ENCODE measurements at regions not wholly inside any gene's neighbourhood (a gene's known extent, or its start where the extent isn't known, plus 50 kb on each side); places are given as distances from the start of the nearest gene placed in this dataset.
"Not testable (repeated sequence)": the region's sequence is repeated elsewhere in the genome, so short reads cannot be mapped to it uniquely, and the experiment has no call there.

DNA sequence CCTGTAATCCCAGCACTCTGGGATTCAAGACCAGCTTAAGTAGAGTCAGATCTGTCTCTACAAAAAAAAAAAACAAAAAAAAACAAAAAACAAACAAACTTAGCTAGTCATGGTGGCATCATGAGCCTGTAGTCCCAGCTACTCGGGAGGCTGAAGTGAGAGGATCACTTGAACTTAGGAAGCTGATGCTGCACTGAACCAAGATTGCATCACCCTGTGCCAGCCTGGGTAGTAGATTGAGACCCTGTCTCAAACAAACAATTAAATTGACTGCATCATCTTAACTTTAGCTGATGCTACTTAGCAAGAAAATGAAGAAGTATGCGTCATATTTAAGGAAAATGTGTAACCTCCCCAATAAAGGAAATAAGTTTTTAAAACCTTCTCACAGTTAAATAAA lies 136.6 kb upstream of the ATXN7L3B start:
- no peaks in the 10 kb centered on the region for H3K79me1 ChIP-seq (replicated peaks; ENCODE audit: low read length, poor library complexity, severe bottlenecking)
- no peak overlapping the region for H3K4me2 ChIP-seq (ENCODE audit: low read length, poor library complexity, severe bottlenecking)
- no peak overlapping the region for H2BK12ac ChIP-seq (ENCODE audit: low read length in 2 of 2)
- DNase-seq, result no peak
- no peak overlapping the region for H3K23ac ChIP-seq (ENCODE audit: low read length in 2 of 2)
- no peak overlapping the region for H2BK120ac ChIP-seq (ENCODE audit: low read depth, low read length)
- H3K9ac ChIP-seq (ENCODE audit: low read length), result no peak overlapping the region
- H2AFZ ChIP-seq (ENCODE audit: low read depth, low read length), result no peak overlapping the region
- H3K27me3 ChIP-seq (ENCODE audit: control insufficient read depth in 1 of 2, insufficient read depth in 1 of 2, low read length in 2 of 2), result no peaks in the 10 kb centered on the region
- no peak overlapping the region for H2BK5ac ChIP-seq (ENCODE audit: low read depth, low read length, poor library complexity, severe bottlenecking)
- H3K4me1 ChIP-seq (ENCODE audit: control insufficient read depth, insufficient read depth, low read depth, low read length), result no peaks in the 10 kb centered on the region
- no peak overlapping the region for H2AK5ac ChIP-seq (ENCODE audit: low read length, severe bottlenecking)
- no peak overlapping the region for H3K18ac ChIP-seq (ENCODE audit: low read depth in 1 of 2, low read length in 2 of 2)
- H4K8ac ChIP-seq (ENCODE audit: low read length), result no peak overlapping the region
- no peaks in the 10 kb centered on the region for H3K36me3 ChIP-seq (ENCODE audit: control insufficient read depth in 1 of 2, insufficient read depth in 2 of 2, low read depth in 1 of 2, low read length in 2 of 2)
- H4K91ac ChIP-seq (ENCODE audit: low read length), result no peak overlapping the region
- H3K9me3 ChIP-seq (ENCODE audit: control insufficient read depth, low read length), result no peaks in the 10 kb centered on the region
- no peak overlapping the region for H3K14ac ChIP-seq (ENCODE audit: low read length in 2 of 2)
- WGBS, result 81% methylated on average over 1 of the region's 2 CpGs
- H3K4me3 ChIP-seq (ENCODE audit: insufficient read depth in 1 of 2, low read depth in 1 of 2, low read length in 2 of 2), result no peak overlapping the region
- no peak overlapping the region for H3K4ac ChIP-seq (ENCODE audit: low read depth in 1 of 2, low read length in 2 of 2)
- H3K27ac ChIP-seq (ENCODE audit: low read length, poor library complexity, severe bottlenecking), result no peak overlapping the region
- no peak overlapping the region for H2BK15ac ChIP-seq (ENCODE audit: low read depth, poor library complexity, severe bottlenecking)

DNA sequence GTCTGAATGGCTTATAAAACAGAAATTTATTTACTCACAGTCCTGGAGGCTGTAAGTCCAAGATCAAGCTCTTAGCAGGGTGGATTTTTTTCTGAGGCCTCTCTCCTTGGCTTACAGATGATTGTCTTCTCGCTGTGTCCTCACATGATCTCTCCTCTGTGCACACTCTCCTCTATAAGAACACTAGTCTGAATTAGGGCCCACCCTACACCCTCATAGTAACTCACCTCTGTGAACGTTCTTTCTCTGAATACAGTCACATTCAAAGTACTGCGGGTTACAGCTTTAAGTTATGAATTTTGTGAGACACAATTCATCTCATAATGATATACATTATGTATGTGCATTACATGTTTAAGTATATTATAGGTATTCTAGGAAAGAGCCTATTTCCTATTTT lies 135.7 kb upstream of the ATXN7L3B start:
- Histone ChIP-seq H3K9me3 (ENCODE audit: control insufficient read depth, low read length) (no peaks in the 10 kb centered on the region), H3K4me1 (ENCODE audit: control insufficient read depth, insufficient read depth, low read depth, low read length) (no peaks in the 10 kb centered on the region), H3K36me3 (ENCODE audit: control insufficient read depth in 1 of 2, insufficient read depth in 2 of 2, low read depth in 1 of 2, low read length in 2 of 2) (no peaks in the 10 kb centered on the region), H2BK12ac (ENCODE audit: low read length in 2 of 2) (no peak overlapping the region), H3K27ac (ENCODE audit: low read length, poor library complexity, severe bottlenecking) (no peak overlapping the region), H2AFZ (ENCODE audit: low read depth, low read length) (no peak overlapping the region), H4K91ac (ENCODE audit: low read length) (no peak overlapping the region), H3K27me3 (ENCODE audit: control insufficient read depth in 1 of 2, insufficient read depth in 1 of 2, low read length in 2 of 2) (no peaks in the 10 kb centered on the region), H3K4me2 (ENCODE audit: low read length, poor library complexity, severe bottlenecking) (no peak overlapping the region), H2BK5ac (ENCODE audit: low read depth, low read length, poor library complexity, severe bottlenecking) (no peak overlapping the region), H3K4me3 (ENCODE audit: insufficient read depth in 1 of 2, low read depth in 1 of 2, low read length in 2 of 2) (no peak overlapping the region), H3K23ac (ENCODE audit: low read length in 2 of 2) (no peak overlapping the region), H3K4ac (ENCODE audit: low read depth in 1 of 2, low read length in 2 of 2) (no peak overlapping the region), H3K9ac (ENCODE audit: low read length) (no peak overlapping the region), H2AK5ac (ENCODE audit: low read length, severe bottlenecking) (no peak overlapping the region), H3K14ac (ENCODE audit: low read length in 2 of 2) (no peak overlapping the region), H2BK120ac (ENCODE audit: low read depth, low read length) (no peak overlapping the region), H3K18ac (ENCODE audit: low read depth in 1 of 2, low read length in 2 of 2) (no peak overlapping the region), H2BK15ac (ENCODE audit: low read depth, poor library complexity, severe bottlenecking) (no peak overlapping the region), H4K8ac (ENCODE audit: low read length) (no peak overlapping the region), H3K79me1 (replicated peaks; ENCODE audit: low read length, poor library complexity, severe bottlenecking) (no peaks in the 10 kb centered on the region)
- no peak for DNase-seq
- WGBS, result 94% methylated on average over 2 of the region's 3 CpGs

GRCh38 chr12:74403221-74403470 lies 134.5 kb upstream of the ATXN7L3B start:
- H3K36me3 ChIP-seq (ENCODE audit: control insufficient read depth in 1 of 2, insufficient read depth in 2 of 2, low read depth in 1 of 2, low read length in 2 of 2); DNase-seq; H2BK5ac ChIP-seq (ENCODE audit: low read depth, low read length, poor library complexity, severe bottlenecking); H4K8ac ChIP-seq (ENCODE audit: low read length); H3K18ac ChIP-seq (ENCODE audit: low read depth in 1 of 2, low read length in 2 of 2); H3K79me1 ChIP-seq (replicated peaks; ENCODE audit: low read length, poor library complexity, severe bottlenecking); H3K4ac ChIP-seq (ENCODE audit: low read depth in 1 of 2, low read length in 2 of 2); H2BK15ac ChIP-seq (ENCODE audit: low read depth, poor library complexity, severe bottlenecking); H3K27me3 ChIP-seq (ENCODE audit: control insufficient read depth in 1 of 2, insufficient read depth in 1 of 2, low read length in 2 of 2); H3K23ac ChIP-seq (ENCODE audit: low read length in 2 of 2); H3K9ac ChIP-seq (ENCODE audit: low read length); H2AK5ac ChIP-seq (ENCODE audit: low read length, severe bottlenecking); H3K14ac ChIP-seq (ENCODE audit: low read length in 2 of 2); H3K4me2 ChIP-seq (ENCODE audit: low read length, poor library complexity, severe bottlenecking); H3K4me3 ChIP-seq (ENCODE audit: insufficient read depth in 1 of 2, low read depth in 1 of 2, low read length in 2 of 2); H2BK120ac ChIP-seq (ENCODE audit: low read depth, low read length); H3K4me1 ChIP-seq (ENCODE audit: control insufficient read depth, insufficient read depth, low read depth, low read length); H4K91ac ChIP-seq (ENCODE audit: low read length); H2AFZ ChIP-seq (ENCODE audit: low read depth, low read length); H3K27ac ChIP-seq (ENCODE audit: low read length, poor library complexity, severe bottlenecking); H3K9me3 ChIP-seq (ENCODE audit: control insufficient read depth, low read length); H2BK12ac ChIP-seq (ENCODE audit: low read length in 2 of 2): not testable (repeated sequence)
- WGBS, result 97% methylated on average over 12 of the region's 12 CpGs

- Histone ChIP-seq H3K18ac (ENCODE audit: low read depth in 1 of 2, low read length in 2 of 2) (no peak overlapping the region), H3K4me3 (ENCODE audit: insufficient read depth in 1 of 2, low read depth in 1 of 2, low read length in 2 of 2) (no peak overlapping the region), H2AK5ac (ENCODE audit: low read length, severe bottlenecking) (no peak overlapping the region), H4K91ac (ENCODE audit: low read length) (no peak overlapping the region), H3K79me1 (replicated peaks; ENCODE audit: low read length, poor library complexity, severe bottlenecking) (no peaks in the 10 kb centered on the region), H3K4me1 (ENCODE audit: control insufficient read depth, insufficient read depth, low read depth, low read length) (no peaks in the 10 kb centered on the region), H2AFZ (ENCODE audit: low read depth, low read length) (no peak overlapping the region), H2BK120ac (ENCODE audit: low read depth, low read length) (no peak overlapping the region), H2BK5ac (ENCODE audit: low read depth, low read length, poor library complexity, severe bottlenecking) (no peak overlapping the region), H2BK15ac (ENCODE audit: low read depth, poor library complexity, severe bottlenecking) (no peak overlapping the region), H3K14ac (ENCODE audit: low read length in 2 of 2) (no peak overlapping the region), H3K4me2 (ENCODE audit: low read length, poor library complexity, severe bottlenecking) (no peak overlapping the region), H3K23ac (ENCODE audit: low read length in 2 of 2) (no peak overlapping the region), H3K27me3 (ENCODE audit: control insufficient read depth in 1 of 2, insufficient read depth in 1 of 2, low read length in 2 of 2) (no peaks in the 10 kb centered on the region), H3K27ac (ENCODE audit: low read length, poor library complexity, severe bottlenecking) (no peak overlapping the region), H3K4ac (ENCODE audit: low read depth in 1 of 2, low read length in 2 of 2) (no peak overlapping the region), H3K9me3 (ENCODE audit: control insufficient read depth, low read length) (no peaks in the 10 kb centered on the region), H3K9ac (ENCODE audit: low read length) (no peak overlapping the region), H2BK12ac (ENCODE audit: low read length in 2 of 2) (no peak overlapping the region), H3K36me3 (ENCODE audit: control insufficient read depth in 1 of 2, insufficient read depth in 2 of 2, low read depth in 1 of 2, low read length in 2 of 2) (no peaks in the 10 kb centered on the region), H4K8ac (ENCODE audit: low read length) (no peak overlapping the region)
- 22% methylated on average over 1 of the region's 2 CpGs for WGBS
- DNase-seq, result no peak
Observed at GRCh38 chr12:74408601-74409166, 129.0 kb upstream of the ATXN7L3B start.

Data from mesenchymal stem cell (in vitro differentiated cells and primary cell).